Nephron progenitor cell (in vitro differentiated cells): ENCODE measurements at regions not wholly inside any gene's neighbourhood (a gene's known extent, or its start where the extent isn't known, plus 50 kb on each side); places are given as distances from the start of the nearest gene placed in this dataset.

Experiments used
- DNase-seq: peaks from one replicate; pipeline ENCODE4 v3.0.0; 2021
- H3K27ac Mint-ChIP-seq: 2 replicates; pipeline ENCODE4 v1.8.0; 2021; ENCODE audit warnings: mild to moderate bottlenecking, moderate library complexity, mixed read lengths
- H3K27me3 Mint-ChIP-seq: 2 replicates; pipeline ENCODE4 v1.8.0; 2021; ENCODE audit warnings: mild to moderate bottlenecking, low read depth, mixed read lengths; ENCODE audit not compliant: poor library complexity
- H3K36me3 Mint-ChIP-seq: 2 replicates; pipeline ENCODE4 v1.8.0; 2021; ENCODE audit warnings: low read depth, mixed read lengths
- H3K4me1 Mint-ChIP-seq: 2 replicates; pipeline ENCODE4 v1.8.0; 2021; ENCODE audit warnings: mixed read lengths
- H3K4me3 Mint-ChIP-seq: 2 replicates; pipeline ENCODE4 v1.8.0; 2021; ENCODE audit warnings: mild to moderate bottlenecking, moderate library complexity, mixed read lengths
- H3K9me3 Mint-ChIP-seq: 2 replicates; pipeline ENCODE4 v1.8.0; 2021; ENCODE audit warnings: mild to moderate bottlenecking, moderate library complexity, mixed read lengths
- TF ChIP-seq, protein P1 (sequence below): fragments of 200-600 bp; sonication (generic); IDR thresholded peaks from 2 replicates; pipeline ENCODE4 v1.5.0; 2021; ENCODE audit warnings: antibody characterized with exemption

DNA sequence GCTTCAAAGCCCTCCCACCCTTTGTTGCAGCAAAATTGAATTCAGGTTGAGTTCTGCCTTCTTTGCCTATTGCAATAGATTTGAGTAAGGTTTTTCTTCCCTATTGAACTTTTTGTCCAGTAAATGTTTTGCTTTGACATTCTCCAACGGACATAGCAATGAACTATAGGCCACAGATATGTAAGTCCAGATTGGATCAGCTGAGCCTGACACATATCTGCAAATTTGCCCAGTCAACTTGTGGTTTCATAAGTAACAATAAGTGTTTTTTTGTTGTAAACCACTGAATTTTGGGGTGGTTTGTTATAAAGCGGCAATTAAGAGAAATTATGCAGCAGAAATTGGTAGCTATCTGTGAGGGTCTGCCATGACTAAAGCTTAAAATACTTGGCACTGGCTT lies 332.1 kb upstream of the SORCS1 start:
- H3K4me1 Mint-ChIP-seq: no peaks in the 10 kb centered on the region
- TF ChIP-seq, protein P1, sequence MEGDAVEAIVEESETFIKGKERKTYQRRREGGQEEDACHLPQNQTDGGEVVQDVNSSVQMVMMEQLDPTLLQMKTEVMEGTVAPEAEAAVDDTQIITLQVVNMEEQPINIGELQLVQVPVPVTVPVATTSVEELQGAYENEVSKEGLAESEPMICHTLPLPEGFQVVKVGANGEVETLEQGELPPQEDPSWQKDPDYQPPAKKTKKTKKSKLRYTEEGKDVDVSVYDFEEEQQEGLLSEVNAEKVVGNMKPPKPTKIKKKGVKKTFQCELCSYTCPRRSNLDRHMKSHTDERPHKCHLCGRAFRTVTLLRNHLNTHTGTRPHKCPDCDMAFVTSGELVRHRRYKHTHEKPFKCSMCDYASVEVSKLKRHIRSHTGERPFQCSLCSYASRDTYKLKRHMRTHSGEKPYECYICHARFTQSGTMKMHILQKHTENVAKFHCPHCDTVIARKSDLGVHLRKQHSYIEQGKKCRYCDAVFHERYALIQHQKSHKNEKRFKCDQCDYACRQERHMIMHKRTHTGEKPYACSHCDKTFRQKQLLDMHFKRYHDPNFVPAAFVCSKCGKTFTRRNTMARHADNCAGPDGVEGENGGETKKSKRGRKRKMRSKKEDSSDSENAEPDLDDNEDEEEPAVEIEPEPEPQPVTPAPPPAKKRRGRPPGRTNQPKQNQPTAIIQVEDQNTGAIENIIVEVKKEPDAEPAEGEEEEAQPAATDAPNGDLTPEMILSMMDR: no peak
- no peak for DNase-seq
- no peak overlapping the region for H3K4me3 Mint-ChIP-seq
- no peaks in the 10 kb centered on the region for H3K9me3 Mint-ChIP-seq
- no peak overlapping the region for H3K27ac Mint-ChIP-seq
- no peaks in the 10 kb centered on the region for H3K27me3 Mint-ChIP-seq
- no peaks in the 10 kb centered on the region for H3K36me3 Mint-ChIP-seq

DNA sequence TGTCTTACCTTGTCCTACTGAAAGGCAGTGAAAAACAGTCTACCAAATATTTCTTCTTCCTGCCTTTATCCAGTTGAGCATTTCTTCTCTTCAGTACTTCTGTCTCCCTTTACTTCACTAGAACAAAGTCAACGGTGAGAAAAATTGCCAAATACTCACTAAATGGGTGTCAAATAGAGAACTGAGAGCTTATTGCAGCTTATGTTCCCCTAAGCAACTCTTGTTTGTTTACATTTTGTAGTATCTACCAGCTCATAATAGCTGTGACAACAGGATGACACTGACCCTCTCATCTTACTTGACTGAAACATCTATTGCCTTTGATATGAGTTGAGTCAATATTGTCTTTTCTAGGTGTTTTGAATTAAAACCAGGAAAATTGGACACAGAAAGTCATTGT lies 327.9 kb upstream of the SORCS1 start:
- Mint-ChIP-seq H3K27ac (no peak overlapping the region), H3K36me3 (no peaks in the 10 kb centered on the region), H3K4me1 (no peaks in the 10 kb centered on the region), H3K27me3 (no peaks in the 10 kb centered on the region), H3K9me3 (no peaks in the 10 kb centered on the region), H3K4me3 (no peak overlapping the region)
- TF ChIP-seq, protein P1: no peak
- DNase-seq: no peak

DNA sequence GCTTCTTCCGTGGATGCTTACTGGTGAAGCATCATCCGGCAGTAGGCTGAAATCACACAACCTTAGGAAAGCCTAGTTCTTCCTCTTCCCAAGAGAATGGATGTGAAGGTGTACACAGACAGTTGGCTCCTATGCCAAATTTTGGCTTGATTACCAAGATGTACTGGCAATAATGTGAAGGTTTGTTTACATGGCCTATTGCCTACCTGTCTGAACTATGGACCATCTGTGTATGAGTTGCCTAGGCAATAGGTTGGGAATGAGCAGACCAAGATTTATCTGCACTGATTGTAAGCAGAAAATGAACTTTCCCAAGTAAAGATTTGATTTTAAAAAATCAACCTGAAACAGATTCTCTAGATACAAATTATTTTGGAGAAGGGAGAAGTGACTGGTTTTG lies 325.9 kb upstream of the SORCS1 start:
- Mint-ChIP-seq H3K9me3 (no peaks in the 10 kb centered on the region), H3K4me1 (no peaks in the 10 kb centered on the region), H3K36me3 (no peaks in the 10 kb centered on the region), H3K4me3 (no peak overlapping the region), H3K27ac (no peak overlapping the region), H3K27me3 (no peaks in the 10 kb centered on the region)
- no peak for DNase-seq
- TF ChIP-seq, protein P1: no peak

DNA sequence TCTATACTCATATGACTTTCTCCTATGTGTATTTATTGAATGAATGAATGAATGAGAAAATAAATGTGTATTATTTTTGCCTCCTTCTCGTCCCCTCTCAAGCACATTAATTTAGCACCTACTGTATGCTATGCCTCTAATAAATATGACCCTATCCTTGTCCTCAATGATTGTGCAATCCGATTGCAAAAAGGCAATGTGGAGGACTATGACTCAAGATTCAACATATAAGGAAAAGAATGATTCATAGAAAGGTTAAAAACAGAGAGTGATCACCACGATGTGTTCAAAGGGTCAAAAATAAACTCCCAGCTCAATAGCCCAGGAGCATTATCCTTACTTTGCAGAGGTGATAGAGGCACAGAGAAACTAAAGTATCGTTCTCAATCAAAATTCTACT lies 322.8 kb upstream of the SORCS1 start:
- H3K9me3 Mint-ChIP-seq: peaks cover 4% of the 10 kb centered on the region
- no peak for DNase-seq
- TF ChIP-seq, protein P1: no peak

DNA sequence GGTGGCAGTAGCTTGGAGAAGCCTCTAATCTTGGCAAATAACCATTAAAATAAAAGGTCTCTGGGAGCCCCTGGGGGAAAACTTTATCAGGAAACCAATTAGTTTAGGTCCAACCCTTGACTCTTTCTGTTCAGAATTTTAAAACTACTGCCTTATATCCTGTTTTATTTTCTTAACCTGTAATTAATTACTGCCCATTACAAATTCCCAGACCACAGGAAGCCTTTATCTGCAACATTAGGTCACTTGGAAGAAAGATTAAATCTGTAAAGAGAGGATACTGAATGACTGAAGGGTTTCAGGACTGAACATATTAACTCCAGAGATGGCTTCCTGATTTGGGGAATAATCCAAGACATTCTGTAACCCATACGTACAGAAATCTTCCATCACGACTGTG lies 320.5 kb upstream of the SORCS1 start:
- no peaks in the 10 kb centered on the region for H3K36me3 Mint-ChIP-seq
- peaks cover 4% of the 10 kb centered on the region for H3K9me3 Mint-ChIP-seq
- DNase-seq: no peak
- no peak overlapping the region for H3K27ac Mint-ChIP-seq
- no peak overlapping the region for H3K4me3 Mint-ChIP-seq
- TF ChIP-seq, protein P1: no peak
- no peaks in the 10 kb centered on the region for H3K4me1 Mint-ChIP-seq
- H3K27me3 Mint-ChIP-seq: no peaks in the 10 kb centered on the region

More for the DNA sequence above, 322.8 kb upstream of the SORCS1 start:
- no peak overlapping the region for H3K27ac Mint-ChIP-seq
- H3K4me3 Mint-ChIP-seq: no peak overlapping the region
- H3K4me1 Mint-ChIP-seq: no peaks in the 10 kb centered on the region
- H3K36me3 Mint-ChIP-seq: no peaks in the 10 kb centered on the region
- no peaks in the 10 kb centered on the region for H3K27me3 Mint-ChIP-seq

DNA sequence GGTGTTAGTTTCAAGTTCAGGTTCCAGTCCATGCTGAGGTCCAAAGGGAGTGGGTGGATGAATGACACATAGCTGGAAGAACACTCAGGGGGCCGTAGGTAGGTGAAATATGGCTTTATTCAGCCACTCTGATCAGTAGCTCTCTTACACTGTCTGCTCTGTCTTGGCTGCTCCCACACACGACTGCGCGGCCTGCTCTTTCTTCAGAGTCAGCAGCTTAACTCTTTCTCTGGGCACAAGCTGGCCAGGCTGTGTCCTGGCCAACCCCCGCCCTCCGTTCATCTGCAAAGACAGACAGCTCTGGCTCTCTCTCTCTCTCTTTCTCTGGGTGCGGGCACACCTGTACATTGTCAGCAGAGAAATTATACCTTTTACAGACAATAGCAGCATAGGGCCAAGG lies 317.4 kb upstream of the SORCS1 start:
- H3K27ac Mint-ChIP-seq: no peak overlapping the region
- TF ChIP-seq, protein P1: no peak

More for the DNA sequence above, 317.4 kb upstream of the SORCS1 start:
- Mint-ChIP-seq H3K4me1 (peaks cover 3% of the 10 kb centered on the region), H3K27me3 (no peaks in the 10 kb centered on the region), H3K36me3 (no peaks in the 10 kb centered on the region), H3K4me3 (no peak overlapping the region), H3K9me3 (peaks cover 8% of the 10 kb centered on the region)
- no peak for DNase-seq
